Smooth muscle cell (in vitro differentiated cells): ENCODE measurements at regions not wholly inside any gene's neighbourhood (a gene's known extent, or its start where the extent isn't known, plus 50 kb on each side); places are given as distances from the start of the nearest gene placed in this dataset.

Source experiments
- DNase-seq: peaks from one replicate; lab custom pipeline; 2025; ENCODE audit not compliant: unreplicated experiment; lab: John Stamatoyannopoulos, UW
- H2AFZ ChIP-seq: fragments of 200-600 bp; sonication (generic); 2 replicates; pipeline ENCODE4 v1.6.0; 2016; ENCODE audit warnings: antibody characterized with exemption, low read depth, mild to moderate bottlenecking
- H3F3A ChIP-seq: fragments of 200-600 bp; sonication (generic); 2 replicates; pipeline ENCODE4 v1.6.0; 2017; ENCODE audit warnings: antibody characterized with exemption, low read depth
- H3K27ac ChIP-seq: fragments of 200-600 bp; sonication (generic); 2 replicates; pipeline ENCODE4 v1.5.1; 2016; ENCODE audit warnings: low read depth, mild to moderate bottlenecking
- H3K27me3 ChIP-seq: fragments of 200-600 bp; sonication (generic); 2 replicates; pipeline ENCODE4 v1.6.1; 2016; ENCODE audit warnings: low read depth, mild to moderate bottlenecking
- H3K36me3 ChIP-seq: fragments of 200-600 bp; sonication (generic); 2 replicates; pipeline ENCODE4 v1.5.1; 2016; ENCODE audit warnings: low read depth
- H3K4me1 ChIP-seq: fragments of 200-600 bp; sonication (generic); 2 replicates; pipeline ENCODE4 v1.5.1; 2016; ENCODE audit warnings: low read depth
- H3K4me2 ChIP-seq: fragments of 200-600 bp; sonication (generic); 2 replicates; pipeline ENCODE4 v1.6.0; 2016; ENCODE audit warnings: mild to moderate bottlenecking
- H3K4me3 ChIP-seq: fragments of 200-600 bp; sonication (generic); 2 replicates; pipeline ENCODE4 v1.5.1; 2016; ENCODE audit warnings: mild to moderate bottlenecking
- H3K79me2 ChIP-seq: fragments of 200-600 bp; sonication (generic); 2 replicates; pipeline ENCODE4 v1.6.0; 2016; ENCODE audit warnings: low read depth, mild to moderate bottlenecking
- H3K9ac ChIP-seq: fragments of 200-600 bp; sonication (generic); 2 replicates; pipeline ENCODE4 v1.6.0; 2016; ENCODE audit warnings: low read depth
- H3K9me3 ChIP-seq: fragments of 200-600 bp; sonication (generic); replicated peaks from 2 replicates; pipeline ENCODE4 v1.5.1; 2016; ENCODE audit warnings: low read depth
- H4K20me1 ChIP-seq: fragments of 200-600 bp; sonication (generic); 2 replicates; pipeline ENCODE4 v1.6.0; 2016; ENCODE audit warnings: low read depth
- CTCF ChIP-seq: fragments of 200-600 bp; sonication (generic); IDR thresholded peaks from 2 replicates; pipeline ENCODE4 v1.5.1; 2017; ENCODE audit warnings: borderline replicate concordance, mild to moderate bottlenecking, antibody characterized with exemption; ENCODE audit not compliant: insufficient read depth, poor library complexity, severe bottlenecking
- WGBS: methylation state at CpG from one replicate; pipeline ENCODE4 v1.1.7; 2016; ENCODE audit warnings: low lambda C conversion rate; 5-methylcytosine and 5-hydroxymethylcytosine counted together

- no peak overlapping the region for H3K27ac ChIP-seq
- no peak for TF ChIP-seq CTCF
- no peaks in the 10 kb centered on the region for H3K9me3 ChIP-seq
- H3K4me2 ChIP-seq: no peak overlapping the region
- no peaks in the 10 kb centered on the region for H3K79me2 ChIP-seq
- 16% methylated on average over 2 of the region's 2 CpGs for WGBS
- H3K4me3 ChIP-seq: no peak overlapping the region
- no peak overlapping the region for H3K9ac ChIP-seq
- H3K27me3 ChIP-seq: no peaks in the 10 kb centered on the region
- H3F3A ChIP-seq: no peaks in the 10 kb centered on the region
- no peak overlapping the region for H2AFZ ChIP-seq
- H4K20me1 ChIP-seq: no peaks in the 10 kb centered on the region
- no peak for DNase-seq
- no peaks in the 10 kb centered on the region for H3K36me3 ChIP-seq
- peaks cover 3% of the 10 kb centered on the region for H3K4me1 ChIP-seq
Observed at GRCh38 chr20:48056218-48056617, 270.9 kb upstream of the SULF2 start.

- Histone ChIP-seq H4K20me1 (no peaks in the 10 kb centered on the region), H3K4me2 (no peak overlapping the region), H3K27me3 (no peaks in the 10 kb centered on the region), H3K79me2 (no peaks in the 10 kb centered on the region), H3K36me3 (no peaks in the 10 kb centered on the region), H3K27ac (no peak overlapping the region), H3K9me3 (no peaks in the 10 kb centered on the region), H3F3A (no peaks in the 10 kb centered on the region), H3K4me3 (no peak overlapping the region), H3K4me1 (peaks cover 3% of the 10 kb centered on the region), H2AFZ (no peak overlapping the region), H3K9ac (no peak overlapping the region)
- TF ChIP-seq CTCF: no peak
- DNase-seq: no peak
- 27% methylated on average over 7 of the region's 7 CpGs for WGBS
Observed at GRCh38 chr20:48054051-48054450, 268.8 kb upstream of the SULF2 start.

GRCh38 chr20:48052475-48052835 lies 267.2 kb upstream of the SULF2 start:
- Histone ChIP-seq H3K27me3 (no peaks in the 10 kb centered on the region), H3F3A (no peaks in the 10 kb centered on the region), H3K9ac (no peak overlapping the region), H3K4me2 (no peak overlapping the region), H3K36me3 (no peaks in the 10 kb centered on the region), H3K9me3 (no peaks in the 10 kb centered on the region), H4K20me1 (no peaks in the 10 kb centered on the region), H3K4me1 (peaks cover 3% of the 10 kb centered on the region), H2AFZ (no peak overlapping the region), H3K4me3 (no peak overlapping the region), H3K27ac (no peak overlapping the region), H3K79me2 (no peaks in the 10 kb centered on the region)
- no peak for DNase-seq
- TF ChIP-seq CTCF: no peak
- WGBS: 67% methylated on average over 2 of the region's 2 CpGs

- H3F3A ChIP-seq: no peaks in the 10 kb centered on the region
- no peaks in the 10 kb centered on the region for H3K36me3 ChIP-seq
- H3K4me2 ChIP-seq: no peak overlapping the region
- peaks cover 3% of the 10 kb centered on the region for H3K4me1 ChIP-seq
- WGBS: 68% methylated on average over 3 of the region's 3 CpGs
- no peak overlapping the region for H3K4me3 ChIP-seq
- no peaks in the 10 kb centered on the region for H3K79me2 ChIP-seq
- H3K9me3 ChIP-seq: no peaks in the 10 kb centered on the region
- TF ChIP-seq CTCF: no peak
- no peaks in the 10 kb centered on the region for H4K20me1 ChIP-seq
- H2AFZ ChIP-seq: no peak overlapping the region
- no peak overlapping the region for H3K9ac ChIP-seq
- no peak overlapping the region for H3K27ac ChIP-seq
- no peaks in the 10 kb centered on the region for H3K27me3 ChIP-seq
- DNase-seq: no peak
Observed at GRCh38 chr20:48051794-48052474, 266.7 kb upstream of the SULF2 start.
